GM19463 (cell line): ENCODE measurements at regions not wholly inside any gene's neighbourhood (a gene's known extent, or its start where the extent isn't known, plus 50 kb on each side); places are given as distances from the start of the nearest gene placed in this dataset.

Experiments used
- ATAC-seq: cut with Tn5 transposase; IDR thresholded peaks from one replicate; pipeline ENCODE4 v1.9.1; 2021; ENCODE audit warnings: mild to moderate bottlenecking, moderate library complexity; ENCODE audit not compliant: unreplicated experiment

- no peak for ATAC-seq
Measured at GRCh38 chr2:56693501-56693900, 509.7 kb downstream of the CCDC85A start.

- no peak for ATAC-seq
Measured at GRCh38 chr2:56703001-56703400, 519.2 kb downstream of the CCDC85A start.

GRCh38 chr2:56705713-56706112 is 521.9 kb downstream of the CCDC85A start:
- no peak for ATAC-seq

GRCh38 chr2:56707218-56707617 is 523.4 kb downstream of the CCDC85A start:
- ATAC-seq: no peak

- ATAC-seq: no peak
Measured at GRCh38 chr2:56707650-56708049, 523.9 kb downstream of the CCDC85A start.

- ATAC-seq: no peak
Measured at GRCh38 chr2:56709181-56709580, 525.4 kb downstream of the CCDC85A start.

GRCh38 chr2:56713161-56713676 is 529.4 kb downstream of the CCDC85A start:
- ATAC-seq: no peak

GRCh38 chr2:56713978-56714377 is 530.2 kb downstream of the CCDC85A start:
- ATAC-seq: no peak

- no peak for ATAC-seq
Measured at GRCh38 chr2:56714400-56714799, 530.6 kb downstream of the CCDC85A start.

GRCh38 chr2:56715683-56716082 is 531.9 kb downstream of the CCDC85A start:
- ATAC-seq: no peak

- ATAC-seq: no peak
Measured at GRCh38 chr2:56718413-56718812, 534.6 kb downstream of the CCDC85A start.

- no peak for ATAC-seq
Measured at GRCh38 chr2:56729212-56729611, 545.4 kb downstream of the CCDC85A start.

- ATAC-seq: no peak
Measured at GRCh38 chr2:56732946-56733345, 549.2 kb downstream of the CCDC85A start.

- ATAC-seq: no peak
Measured at GRCh38 chr2:56739413-56739812, 555.6 kb downstream of the CCDC85A start.

GRCh38 chr2:56741601-56742102 is 557.9 kb downstream of the CCDC85A start:
- ATAC-seq: no peak

- no peak for ATAC-seq
Measured at GRCh38 chr2:56743807-56744206, 560.0 kb downstream of the CCDC85A start.

GRCh38 chr2:56749152-56749752 is 565.5 kb downstream of the CCDC85A start:
- no peak for ATAC-seq

- ATAC-seq: no peak
Measured at GRCh38 chr2:56753182-56753581, 569.4 kb downstream of the CCDC85A start.

- ATAC-seq: no peak
Measured at GRCh38 chr2:56754066-56754615, 570.4 kb downstream of the CCDC85A start.

- no peak for ATAC-seq
Measured at GRCh38 chr2:56754627-56755026, 570.8 kb downstream of the CCDC85A start.

GRCh38 chr2:56757884-56758545 is 574.2 kb downstream of the CCDC85A start:
- ATAC-seq: no peak

GRCh38 chr2:56763683-56764082 is 579.9 kb downstream of the CCDC85A start:
- no peak for ATAC-seq
